HFF-Myc (cell line): ENCODE measurements at regions not wholly inside any gene's neighbourhood (a gene's known extent, or its start where the extent isn't known, plus 50 kb on each side); places are given as distances from the start of the nearest gene placed in this dataset.

Source experiments
- DNase-seq: peaks from one replicate; pipeline ENCODE4 v3.0.0-alpha.2; 2011; ENCODE audit warnings: low read depth; ENCODE audit errors: extremely low read depth
- H3K4me3 ChIP-seq: replicated peaks from 2 replicates; pipeline ENCODE4 v1.5.1; 2011; ENCODE audit warnings: low read depth, mild to moderate bottlenecking, control low read depth, low read length
- CTCF ChIP-seq: IDR thresholded peaks from 2 replicates; pipeline ENCODE4 v1.5.1; 2012; ENCODE audit warnings: mild to moderate bottlenecking, low read depth, low read length, control low read depth; ENCODE audit errors: missing control alignments

GRCh38 chr7:47685712-47686376 is 103.9 kb upstream of the TNS3 start:
- no peak for DNase-seq
- no peak overlapping the region for H3K4me3 ChIP-seq
- no peak for TF ChIP-seq CTCF

DNA sequence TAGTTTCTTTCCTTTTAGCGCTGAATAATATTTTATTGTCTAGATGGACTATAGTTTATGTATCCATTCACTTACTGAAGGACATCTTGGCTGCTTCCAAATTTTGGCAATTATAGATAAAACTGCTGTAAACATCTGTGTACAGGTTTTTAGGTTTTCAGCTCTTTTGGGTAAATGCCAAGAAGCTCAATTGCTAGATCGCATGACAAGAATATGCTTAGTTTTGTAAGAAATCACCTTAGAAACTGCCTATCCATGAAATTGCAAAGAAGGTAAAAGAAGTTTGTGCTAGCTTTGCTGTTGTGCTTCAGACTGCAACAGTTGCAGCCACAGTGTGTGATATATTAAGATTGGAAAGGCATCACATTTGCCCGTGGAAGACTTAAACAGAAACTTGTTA is 103.2 kb upstream of the TNS3 start:
- DNase-seq = no peak
- no peak for TF ChIP-seq CTCF
- H3K4me3 ChIP-seq = no peak overlapping the region

GRCh38 chr7:47684728-47685127 is 102.8 kb upstream of the TNS3 start:
- H3K4me3 ChIP-seq = no peak overlapping the region
- DNase-seq = no peak
- TF ChIP-seq CTCF = no peak

DNA sequence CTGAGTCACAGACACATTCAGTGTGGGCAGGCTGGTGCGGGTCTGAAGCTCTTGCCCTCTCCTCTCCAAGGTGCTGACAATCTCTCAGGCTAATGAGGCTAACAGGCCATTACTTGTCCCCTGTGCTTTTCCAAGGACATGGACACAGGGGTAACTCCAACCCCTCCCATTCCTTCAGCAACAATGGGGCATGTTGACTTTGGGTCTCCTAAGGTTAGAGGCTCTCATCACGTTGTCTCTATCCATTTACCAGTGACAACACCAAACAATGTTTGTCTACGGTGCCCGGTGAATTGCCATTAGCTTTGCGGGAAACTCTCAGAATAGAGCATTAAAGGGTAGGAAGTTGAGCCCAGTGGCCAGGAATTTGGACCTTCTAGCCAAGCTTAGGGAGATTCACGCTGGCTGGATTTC is 101.6 kb upstream of the TNS3 start:
- TF ChIP-seq CTCF = no peak
- no peak for DNase-seq
- H3K4me3 ChIP-seq = no peak overlapping the region

DNA sequence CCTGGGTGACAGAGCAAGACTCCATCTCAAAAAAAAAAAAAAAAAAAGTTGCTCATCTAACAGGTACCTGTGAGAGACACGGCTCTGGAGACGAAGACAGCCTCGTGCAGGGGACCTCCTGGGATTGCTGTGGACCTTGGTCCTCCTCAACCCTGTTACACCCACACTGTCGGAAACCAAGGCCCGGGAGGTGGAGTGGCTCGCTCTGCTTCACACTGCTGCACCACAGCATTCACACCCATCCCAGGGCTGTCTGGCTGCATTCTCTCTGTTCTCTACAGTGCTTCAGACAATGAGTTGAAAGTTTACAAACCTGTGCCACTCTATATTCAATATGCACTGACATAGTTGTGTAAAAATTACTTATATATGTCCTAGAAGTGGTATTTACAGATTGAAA is 101.0 kb upstream of the TNS3 start:
- H3K4me3 ChIP-seq = no peak overlapping the region
- no peak for TF ChIP-seq CTCF
- DNase-seq = no peak

GRCh38 chr7:47681249-47681810 is 99.4 kb upstream of the TNS3 start:
- no peak for DNase-seq
- no peak for TF ChIP-seq CTCF
- no peak overlapping the region for H3K4me3 ChIP-seq
